ENCODE measurements at regions not wholly inside any gene's neighbourhood (a gene's known extent, or its start where the extent isn't known, plus 50 kb on each side); places are given as distances from the start of the nearest gene placed in this dataset.

GRCh38 chr9:79134654-79135053 is 437.1 kb upstream of the TLE4 start:
- TF ChIP-seq, protein P1, sequence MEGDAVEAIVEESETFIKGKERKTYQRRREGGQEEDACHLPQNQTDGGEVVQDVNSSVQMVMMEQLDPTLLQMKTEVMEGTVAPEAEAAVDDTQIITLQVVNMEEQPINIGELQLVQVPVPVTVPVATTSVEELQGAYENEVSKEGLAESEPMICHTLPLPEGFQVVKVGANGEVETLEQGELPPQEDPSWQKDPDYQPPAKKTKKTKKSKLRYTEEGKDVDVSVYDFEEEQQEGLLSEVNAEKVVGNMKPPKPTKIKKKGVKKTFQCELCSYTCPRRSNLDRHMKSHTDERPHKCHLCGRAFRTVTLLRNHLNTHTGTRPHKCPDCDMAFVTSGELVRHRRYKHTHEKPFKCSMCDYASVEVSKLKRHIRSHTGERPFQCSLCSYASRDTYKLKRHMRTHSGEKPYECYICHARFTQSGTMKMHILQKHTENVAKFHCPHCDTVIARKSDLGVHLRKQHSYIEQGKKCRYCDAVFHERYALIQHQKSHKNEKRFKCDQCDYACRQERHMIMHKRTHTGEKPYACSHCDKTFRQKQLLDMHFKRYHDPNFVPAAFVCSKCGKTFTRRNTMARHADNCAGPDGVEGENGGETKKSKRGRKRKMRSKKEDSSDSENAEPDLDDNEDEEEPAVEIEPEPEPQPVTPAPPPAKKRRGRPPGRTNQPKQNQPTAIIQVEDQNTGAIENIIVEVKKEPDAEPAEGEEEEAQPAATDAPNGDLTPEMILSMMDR (IDR thresholded peaks at IDR 0.05; ENCODE audit: insufficient read depth, low read length, poor library complexity, severe bottlenecking): no peak
- no peak for TF ChIP-seq EZH2phosphoT487 (conservative IDR thresholded peaks at IDR 0.05; ENCODE audit: low read length)
